Kasumi-1 (cell line): ENCODE measurements at regions not wholly inside any gene's neighbourhood (a gene's known extent, or its start where the extent isn't known, plus 50 kb on each side); places are given as distances from the start of the nearest gene placed in this dataset.
A peak's percentile ranks its signal among the peaks of the same experiment; 100 is the strongest.
"Not testable (repeated sequence)": the region's sequence is repeated elsewhere in the genome, so short reads cannot be mapped to it uniquely, and the experiment has no call there.

ENCODE experiments used
- DNase-seq, 2 experiments: peaks; one replicate each; lab custom pipeline; 2025; lab: John Stamatoyannopoulos, UW

GRCh38 chr5:77909237-77909636 is 133.1 kb upstream of the TBCA start:
- no peak for DNase-seq

- no peak for DNase-seq
Measured at GRCh38 chr5:77908787-77909186, 132.6 kb upstream of the TBCA start.

GRCh38 chr5:77907786-77908185 is 131.6 kb upstream of the TBCA start:
- DNase-seq = no peak

- DNase-seq = no peak
Measured at GRCh38 chr5:77906806-77907205, 130.7 kb upstream of the TBCA start.

- DNase-seq = no peak
Measured at GRCh38 chr5:77904362-77904761, 128.2 kb upstream of the TBCA start.

- DNase-seq = no peak
Measured at GRCh38 chr5:77900691-77901090, 124.6 kb upstream of the TBCA start.

- no peak for DNase-seq
Measured at GRCh38 chr5:77898385-77898784, 122.2 kb upstream of the TBCA start.

- DNase-seq = no peak
Measured at GRCh38 chr5:77896338-77896737, 120.2 kb upstream of the TBCA start.

- not testable (repeated sequence) for DNase-seq
Measured at GRCh38 chr5:77894103-77894502, 118.0 kb upstream of the TBCA start.

- DNase-seq = peak in 1 of 2 experiments; percentile 8
Measured at GRCh38 chr5:77893225-77893860, 117.2 kb upstream of the TBCA start.

- DNase-seq = no peak
Measured at GRCh38 chr5:77892061-77893010, 116.2 kb upstream of the TBCA start.

- DNase-seq = no peak
Measured at GRCh38 chr5:77885519-77885918, 109.4 kb upstream of the TBCA start.

GRCh38 chr5:77882670-77883257 is 106.6 kb upstream of the TBCA start:
- DNase-seq = peak; percentile 7 to 8

GRCh38 chr5:77881528-77881927 is 105.4 kb upstream of the TBCA start:
- DNase-seq = no peak

- no peak for DNase-seq
Measured at GRCh38 chr5:77877516-77878355, 101.6 kb upstream of the TBCA start.

- no peak for DNase-seq
Measured at GRCh38 chr5:77876862-77877502, 100.8 kb upstream of the TBCA start.

GRCh38 chr5:77876316-77876715 is 100.2 kb upstream of the TBCA start:
- DNase-seq = peak; percentile 67 to 78

GRCh38 chr5:77874691-77875090 is 98.6 kb upstream of the TBCA start:
- no peak for DNase-seq

- DNase-seq = no peak
Measured at GRCh38 chr5:77873239-77873638, 97.1 kb upstream of the TBCA start.

GRCh38 chr5:77871946-77872345 is 95.8 kb upstream of the TBCA start:
- no peak for DNase-seq

GRCh38 chr5:77871016-77871415 is 94.9 kb upstream of the TBCA start:
- DNase-seq = no peak
